HepG2 (cell line): ENCODE measurements at regions not wholly inside any gene's neighbourhood (a gene's known extent, or its start where the extent isn't known, plus 50 kb on each side); places are given as distances from the start of the nearest gene placed in this dataset.

Source experiments
- ATAC-seq: fragments of 200-7000 bp; cut with Tn5 transposase; 3 replicates; pipeline ENCODE4 v1.9.1; 2020; ENCODE audit warnings: mild to moderate bottlenecking, moderate library complexity
- BruUV-seq: library from RNA; stranded (reverse); fragments of 400-500 nt; replicated peaks from 2 replicates; lab custom pipeline; 2021; lab: Mats Ljungman, UMichigan
- CTCF ChIA-PET: fragments of 300-600 bp; formaldehyde crosslinking; extraction: SDS; loops from one replicate; lab custom pipeline; 2021; ENCODE audit warnings: low total read pairs, inconsistent platforms, low intra/inter-chr PET ratio; lab: Yijun Ruan, JAX
- POLR2A ChIA-PET: fragments of 350-600 bp; sonication (Branson Sonifier 250); formaldehyde crosslinking; loops from one replicate; lab custom pipeline; 2020; ENCODE audit warnings: antibody characterized with exemption, inconsistent platforms; lab: Yijun Ruan, JAX
- DNase-seq: peaks from one replicate; pipeline ENCODE4 v3.0.0-alpha.2; 2015; ENCODE audit warnings: low spot score
- FAIRE-seq: peaks from 3 replicates; lab custom pipeline; 2011; peaks lifted over from hg19 to GRCh38; lab: Jason Lieb, UNC
- H2AFZ ChIP-seq: one replicate; pipeline ENCODE4 v1.6.1; 2011; ENCODE audit warnings: low read length, inconsistent platforms
- H3K27ac ChIP-seq: fragments of 300-600 bp; 3 replicates; pipeline ENCODE4 v1.8.0; 2011; ENCODE audit warnings: mixed run types, mild to moderate bottlenecking, mixed read lengths, low read length, inconsistent platforms; ENCODE audit not compliant: insufficient read depth; ENCODE audit errors: extremely low read length
- H3K27me3 ChIP-seq, 2 experiments: fragments of 200-600 bp in 1 of 2; 2 replicates in 1 of 2; 3 replicates in 1 of 2; pipeline versions ENCODE4 v1.6.0 to v1.8.0; 2011; ENCODE audit warnings: low read length in 2 of 2, mild to moderate bottlenecking in 2 of 2, moderate library complexity in 2 of 2, inconsistent platforms in 1 of 2; ENCODE audit not compliant: insufficient read depth in 2 of 2, control insufficient read depth in 1 of 2
- H3K36me3 ChIP-seq, 2 experiments: fragments of 200-600 bp in 1 of 2; replicated peaks in 1 of 2; 2 replicates in 1 of 2; 3 replicates in 1 of 2; pipeline versions ENCODE4 v1.5.1 to v1.8.0; 2011; ENCODE audit warnings: low read length in 2 of 2, inconsistent platforms in 1 of 2; ENCODE audit not compliant: insufficient read depth in 2 of 2, control insufficient read depth in 1 of 2
- H3K4me1 ChIP-seq: 2 replicates; pipeline ENCODE4 v1.5.1; 2012; ENCODE audit warnings: low read length, inconsistent platforms; ENCODE audit not compliant: insufficient read depth
- H3K4me2 ChIP-seq: 2 replicates; pipeline ENCODE4 v1.6.0; 2011; ENCODE audit warnings: low read depth, low read length, inconsistent platforms
- H3K4me3 ChIP-seq, 3 experiments: fragments of 200-600 bp in 1 of 3; sonication (generic), shearing (Covaris generic) in 1 of 3; replicated peaks in 1 of 3; 2 replicates each; pipeline ENCODE4 v1.5.1; 2011 to 2016; ENCODE audit warnings: low read length in 3 of 3, inconsistent platforms in 2 of 3, low read depth in 2 of 3, mild to moderate bottlenecking in 2 of 3, control low read depth in 1 of 3, mixed read lengths in 1 of 3; ENCODE audit not compliant: insufficient read depth in 1 of 3
- H3K79me2 ChIP-seq: one replicate; pipeline ENCODE4 v1.6.1; 2011; ENCODE audit warnings: low read length, inconsistent platforms; ENCODE audit not compliant: insufficient read depth
- H3K9ac ChIP-seq: 2 replicates; pipeline ENCODE4 v1.6.0; 2011; ENCODE audit warnings: mild to moderate bottlenecking, low read depth, low read length, inconsistent platforms; ENCODE audit not compliant: insufficient read depth
- H3K9me3 ChIP-seq: 2 replicates; pipeline ENCODE4 v1.5.1; 2012; ENCODE audit warnings: mild to moderate bottlenecking, low read length
- H4K20me1 ChIP-seq: 2 replicates; pipeline ENCODE4 v1.6.0; 2011; ENCODE audit warnings: inconsistent platforms, mild to moderate bottlenecking, low read length, moderate library complexity; ENCODE audit not compliant: insufficient read depth
- ELF3 ChIP-seq: IDR thresholded peaks from 2 replicates; pipeline ENCODE4 v1.6.1; 2016; ENCODE audit warnings: missing genetic modification reagents, missing compliant biosample characterization
- MTF2 ChIP-seq: sonication (generic); formaldehyde crosslinking; IDR thresholded peaks from 2 replicates; pipeline ENCODE4 v1.5.0; 2020; ENCODE audit warnings: missing genetic modification reagents, borderline replicate concordance
- MYNN ChIP-seq: sonication (generic); formaldehyde crosslinking; IDR thresholded peaks from 2 replicates; pipeline ENCODE4 v1.4.0; 2020; ENCODE audit warnings: mild to moderate bottlenecking, low read depth, missing genetic modification reagents
- SSRP1 ChIP-seq: IDR thresholded peaks from 2 replicates; pipeline ENCODE4 v1.6.1; 2016; ENCODE audit warnings: control low read depth
- ZMAT3 ChIP-seq: sonication (generic); formaldehyde crosslinking; conservative IDR thresholded peaks from 2 replicates; pipeline ENCODE4 v1.7.0; 2021; ENCODE audit warnings: missing genetic modification reagents
- ZNF644 ChIP-seq: IDR thresholded peaks from 2 replicates; pipeline ENCODE4 v1.6.1; 2016; ENCODE audit warnings: low read depth
- ZNF75D ChIP-seq: sonication (generic); formaldehyde crosslinking; IDR thresholded peaks from 2 replicates; pipeline ENCODE4 v1.8.1; 2023; ENCODE audit warnings: missing genetic modification reagents, mild to moderate bottlenecking, borderline replicate concordance
- WGBS: methylation state at CpG from one replicate; pipeline ENCODE4 v1.1.6; 2017; ENCODE audit warnings: low lambda C conversion rate; 5-methylcytosine and 5-hydroxymethylcytosine counted together
- in situ Hi-C: cut with HindIII; loops from 2 replicates; pipeline ENCODE4 v1.10.0; 2017; ENCODE audit warnings: low pct_unique_long_range_greater_than_20kb; ENCODE audit not compliant: extremely low pct_ligation_motif_present
- intact Hi-C: fragments of 100-400 bp; cut with micrococcal nuclease; formaldehyde crosslinking; loops from one replicate; pipeline ENCODE4 v1.10.0; 2022; ENCODE audit not compliant: unreplicated experiment
- TF ChIP-seq, protein P1 (sequence below): sonication (generic); formaldehyde crosslinking; IDR thresholded peaks from 2 replicates; pipeline ENCODE4 v1.5.0; 2020; ENCODE audit warnings: mild to moderate bottlenecking, missing genetic modification reagents

DNA sequence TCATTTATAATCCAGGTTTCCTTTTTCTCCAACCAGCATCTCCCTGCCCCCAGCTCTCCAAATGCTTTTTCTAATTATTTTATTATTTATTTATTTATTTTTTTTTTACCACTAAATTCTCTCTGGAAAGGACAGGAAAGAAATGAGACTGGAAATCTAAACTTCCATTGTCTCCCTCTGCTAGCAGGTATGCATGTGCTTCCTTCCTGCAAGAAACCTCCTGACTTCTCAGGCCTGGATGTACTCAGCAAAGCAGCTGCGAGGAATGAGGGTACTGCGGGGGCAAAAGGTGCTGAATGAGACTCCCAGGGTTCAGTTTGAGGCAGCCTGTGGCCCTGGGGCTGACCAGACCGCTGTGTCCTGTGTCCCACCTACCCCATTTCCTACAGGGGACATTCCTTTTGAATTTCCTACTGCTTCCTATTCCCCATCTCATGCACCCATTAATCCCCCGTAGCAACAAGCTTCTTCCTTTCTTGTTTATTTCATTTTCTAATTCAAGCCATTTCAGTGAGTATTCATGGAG, 324.6 kb upstream of the IGFBP3 start:
- no peak overlapping the region for H3K4me3 ChIP-seq
- 23% methylated on average over 4 of the region's 4 CpGs for WGBS
- H3K4me1 ChIP-seq, result no peaks in the 10 kb centered on the region
- no peaks in the 10 kb centered on the region for H3K79me2 ChIP-seq
- no peaks in the 10 kb centered on the region for H3K9me3 ChIP-seq
- no peak overlapping the region for H3K9ac ChIP-seq
- ATAC-seq (no peak), DNase-seq (no peak), FAIRE-seq (no peak)
- H3K36me3 ChIP-seq, result no peaks in the 10 kb centered on the region
- ChIA-PET CTCF (no interaction called here), POLR2A (no interaction called here)
- TF ChIP-seq SSRP1 (CRISPR knock-in tag), result no peak
- TF ChIP-seq, protein P1, sequence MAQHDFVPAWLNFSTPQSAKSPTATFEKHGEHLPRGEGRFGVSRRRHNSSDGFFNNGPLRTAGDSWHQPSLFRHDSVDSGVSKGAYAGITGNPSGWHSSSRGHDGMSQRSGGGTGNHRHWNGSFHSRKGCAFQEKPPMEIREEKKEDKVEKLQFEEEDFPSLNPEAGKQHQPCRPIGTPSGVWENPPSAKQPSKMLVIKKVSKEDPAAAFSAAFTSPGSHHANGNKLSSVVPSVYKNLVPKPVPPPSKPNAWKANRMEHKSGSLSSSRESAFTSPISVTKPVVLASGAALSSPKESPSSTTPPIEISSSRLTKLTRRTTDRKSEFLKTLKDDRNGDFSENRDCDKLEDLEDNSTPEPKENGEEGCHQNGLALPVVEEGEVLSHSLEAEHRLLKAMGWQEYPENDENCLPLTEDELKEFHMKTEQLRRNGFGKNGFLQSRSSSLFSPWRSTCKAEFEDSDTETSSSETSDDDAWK, result no peak
- no peak for TF ChIP-seq ZNF75D (CRISPR knock-in tag)
- intact Hi-C loops, result no loop called here
- H3K27ac ChIP-seq, result no peak overlapping the region
- H2AFZ ChIP-seq, result no peak overlapping the region
- no peaks in the 10 kb centered on the region for H3K27me3 ChIP-seq
- BruUV-seq, result no TSS peak
- in situ Hi-C loops, result no loop called here
- H3K4me2 ChIP-seq, result no peak overlapping the region
- H4K20me1 ChIP-seq, result no peaks in the 10 kb centered on the region

DNA sequence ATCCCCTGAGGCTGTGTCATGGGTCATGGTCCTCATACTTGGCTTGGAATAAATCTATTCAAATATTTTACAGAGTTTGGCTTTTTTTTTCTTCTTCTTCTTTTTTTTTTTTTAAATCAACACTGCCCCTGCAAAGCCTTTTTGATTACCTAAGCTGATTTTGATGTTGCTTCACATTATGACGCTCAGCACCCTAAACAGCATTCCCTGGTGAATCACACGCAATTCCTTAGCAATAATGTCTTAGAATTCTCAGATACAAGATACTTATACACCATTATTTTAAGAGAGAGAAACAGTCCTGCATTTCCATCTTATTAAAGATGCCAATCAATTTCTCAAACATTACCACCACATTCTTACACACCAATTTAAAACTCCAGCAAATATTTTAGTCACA, 323.7 kb upstream of the IGFBP3 start:
- Histone ChIP-seq H3K27me3 (no peaks in the 10 kb centered on the region), H3K4me3 (no peak overlapping the region), H3K36me3 (no peaks in the 10 kb centered on the region), H3K27ac (no peak overlapping the region), H3K4me1 (no peaks in the 10 kb centered on the region), H2AFZ (no peak overlapping the region), H3K9ac (no peak overlapping the region), H4K20me1 (no peaks in the 10 kb centered on the region), H3K9me3 (no peaks in the 10 kb centered on the region), H3K4me2 (no peak overlapping the region), H3K79me2 (no peaks in the 10 kb centered on the region)
- ChIA-PET POLR2A (no interaction called here), CTCF (no interaction called here)
- intact Hi-C loops, result no loop called here
- BruUV-seq, result no TSS peak
- DNase-seq, result no peak
- in situ Hi-C loops, result no loop called here
- FAIRE-seq, result no peak
- ATAC-seq, result no peak
- WGBS, result 28% methylated on average over 2 of the region's 2 CpGs
- no peak for TF ChIP-seq ZMAT3 (CRISPR knock-in tag)
- TF ChIP-seq ELF3 (CRISPR knock-in tag), result no peak
- no peak for TF ChIP-seq ZNF644 (CRISPR knock-in tag)
- TF ChIP-seq MYNN (CRISPR knock-in tag), result no peak
- no peak for TF ChIP-seq MTF2 (CRISPR knock-in tag)
